HepG2 (cell line): ENCODE measurements at regions not wholly inside any gene's neighbourhood (a gene's known extent, or its start where the extent isn't known, plus 50 kb on each side); places are given as distances from the start of the nearest gene placed in this dataset.

Experiments used
- ATAC-seq: fragments of 200-7000 bp; cut with Tn5 transposase; 3 replicates; pipeline ENCODE4 v1.9.1; 2020; ENCODE audit warnings: mild to moderate bottlenecking, moderate library complexity
- BruUV-seq: library from RNA; stranded (reverse); fragments of 400-500 nt; replicated peaks from 2 replicates; lab custom pipeline; 2021; lab: Mats Ljungman, UMichigan
- CTCF ChIA-PET: fragments of 300-600 bp; formaldehyde crosslinking; extraction: SDS; loops from one replicate; lab custom pipeline; 2021; ENCODE audit warnings: low total read pairs, inconsistent platforms, low intra/inter-chr PET ratio; lab: Yijun Ruan, JAX
- POLR2A ChIA-PET: fragments of 350-600 bp; sonication (Branson Sonifier 250); formaldehyde crosslinking; loops from one replicate; lab custom pipeline; 2020; ENCODE audit warnings: antibody characterized with exemption, inconsistent platforms; lab: Yijun Ruan, JAX
- DNase-seq: peaks from one replicate; pipeline ENCODE4 v3.0.0-alpha.2; 2015; ENCODE audit warnings: low spot score
- FAIRE-seq: peaks from 3 replicates; lab custom pipeline; 2011; peaks lifted over from hg19 to GRCh38; lab: Jason Lieb, UNC
- H2AFZ ChIP-seq: one replicate; pipeline ENCODE4 v1.6.1; 2011; ENCODE audit warnings: low read length, inconsistent platforms
- H3K27ac ChIP-seq: fragments of 300-600 bp; 3 replicates; pipeline ENCODE4 v1.8.0; 2011; ENCODE audit warnings: mixed run types, mild to moderate bottlenecking, mixed read lengths, low read length, inconsistent platforms; ENCODE audit not compliant: insufficient read depth; ENCODE audit errors: extremely low read length
- H3K27me3 ChIP-seq, 2 experiments: fragments of 200-600 bp in 1 of 2; 2 replicates in 1 of 2; 3 replicates in 1 of 2; pipeline versions ENCODE4 v1.6.0 to v1.8.0; 2011; ENCODE audit warnings: low read length in 2 of 2, mild to moderate bottlenecking in 2 of 2, moderate library complexity in 2 of 2, inconsistent platforms in 1 of 2; ENCODE audit not compliant: insufficient read depth in 2 of 2, control insufficient read depth in 1 of 2
- H3K36me3 ChIP-seq, 2 experiments: fragments of 200-600 bp in 1 of 2; replicated peaks in 1 of 2; 2 replicates in 1 of 2; 3 replicates in 1 of 2; pipeline versions ENCODE4 v1.5.1 to v1.8.0; 2011; ENCODE audit warnings: low read length in 2 of 2, inconsistent platforms in 1 of 2; ENCODE audit not compliant: insufficient read depth in 2 of 2, control insufficient read depth in 1 of 2
- H3K4me1 ChIP-seq: 2 replicates; pipeline ENCODE4 v1.5.1; 2012; ENCODE audit warnings: low read length, inconsistent platforms; ENCODE audit not compliant: insufficient read depth
- H3K4me2 ChIP-seq: 2 replicates; pipeline ENCODE4 v1.6.0; 2011; ENCODE audit warnings: low read depth, low read length, inconsistent platforms
- H3K4me3 ChIP-seq, 3 experiments: fragments of 200-600 bp in 1 of 3; sonication (generic), shearing (Covaris generic) in 1 of 3; replicated peaks in 1 of 3; 2 replicates each; pipeline ENCODE4 v1.5.1; 2011 to 2016; ENCODE audit warnings: low read length in 3 of 3, inconsistent platforms in 2 of 3, low read depth in 2 of 3, mild to moderate bottlenecking in 2 of 3, control low read depth in 1 of 3, mixed read lengths in 1 of 3; ENCODE audit not compliant: insufficient read depth in 1 of 3
- H3K79me2 ChIP-seq: one replicate; pipeline ENCODE4 v1.6.1; 2011; ENCODE audit warnings: low read length, inconsistent platforms; ENCODE audit not compliant: insufficient read depth
- H3K9ac ChIP-seq: 2 replicates; pipeline ENCODE4 v1.6.0; 2011; ENCODE audit warnings: mild to moderate bottlenecking, low read depth, low read length, inconsistent platforms; ENCODE audit not compliant: insufficient read depth
- H3K9me3 ChIP-seq: 2 replicates; pipeline ENCODE4 v1.5.1; 2012; ENCODE audit warnings: mild to moderate bottlenecking, low read length
- H4K20me1 ChIP-seq: 2 replicates; pipeline ENCODE4 v1.6.0; 2011; ENCODE audit warnings: inconsistent platforms, mild to moderate bottlenecking, low read length, moderate library complexity; ENCODE audit not compliant: insufficient read depth
- CEBPG ChIP-seq: IDR thresholded peaks from 2 replicates; pipeline ENCODE4 v1.6.1; 2016
- DNMT1 ChIP-seq: sonication (generic); formaldehyde crosslinking; IDR thresholded peaks from 2 replicates; pipeline ENCODE4 v1.5.1; 2020; ENCODE audit warnings: mild to moderate bottlenecking, missing genetic modification reagents
- FIP1L1 ChIP-seq: fragments of 200-400 bp; formaldehyde crosslinking; IDR thresholded peaks from 2 replicates; pipeline ENCODE4 v1.6.1; 2018; ENCODE audit warnings: low read depth, mild to moderate bottlenecking, low read length, moderate library complexity, borderline replicate concordance; ENCODE audit not compliant: insufficient read depth
- FOXO1 ChIP-seq: sonication (generic); formaldehyde crosslinking; IDR thresholded peaks from 2 replicates; pipeline ENCODE4 v1.4.0; 2020; ENCODE audit warnings: missing genetic modification reagents
- HNRNPK ChIP-seq: fragments of 200-400 bp; formaldehyde crosslinking; IDR thresholded peaks from 2 replicates; pipeline ENCODE4 v1.6.1; 2018; ENCODE audit warnings: low read length, low read depth, moderate library complexity, mild to moderate bottlenecking; ENCODE audit not compliant: poor library complexity, severe bottlenecking
- ZNF101 ChIP-seq: sonication (generic); formaldehyde crosslinking; IDR thresholded peaks from 2 replicates; pipeline ENCODE4 v1.4.0; 2020; ENCODE audit warnings: mild to moderate bottlenecking, low read depth, missing genetic modification reagents, borderline replicate concordance
- WGBS: methylation state at CpG from one replicate; pipeline ENCODE4 v1.1.6; 2017; ENCODE audit warnings: low lambda C conversion rate; 5-methylcytosine and 5-hydroxymethylcytosine counted together
- in situ Hi-C: cut with HindIII; loops from 2 replicates; pipeline ENCODE4 v1.10.0; 2017; ENCODE audit warnings: low pct_unique_long_range_greater_than_20kb; ENCODE audit not compliant: extremely low pct_ligation_motif_present
- intact Hi-C: fragments of 100-400 bp; cut with micrococcal nuclease; formaldehyde crosslinking; loops from one replicate; pipeline ENCODE4 v1.10.0; 2022; ENCODE audit not compliant: unreplicated experiment
- TF ChIP-seq, protein P1 (sequence below): sonication (generic); formaldehyde crosslinking; IDR thresholded peaks from 2 replicates; pipeline ENCODE4 v1.4.0; 2020; ENCODE audit warnings: missing genetic modification reagents
- TF ChIP-seq, protein P2 (sequence below): sonication (generic); formaldehyde crosslinking; IDR thresholded peaks from 2 replicates; pipeline ENCODE4 v1.4.0; 2020; ENCODE audit warnings: missing genetic modification reagents
- TF ChIP-seq, protein P3 (sequence below): sonication (generic); formaldehyde crosslinking; IDR thresholded peaks from 2 replicates; pipeline ENCODE4 v1.5.0; 2020; ENCODE audit warnings: mild to moderate bottlenecking, missing genetic modification reagents
- TF ChIP-seq, protein P4 (sequence below): sonication (generic); formaldehyde crosslinking; IDR thresholded peaks from 2 replicates; pipeline ENCODE4 v1.4.0; 2020; ENCODE audit warnings: missing genetic modification reagents

DNA sequence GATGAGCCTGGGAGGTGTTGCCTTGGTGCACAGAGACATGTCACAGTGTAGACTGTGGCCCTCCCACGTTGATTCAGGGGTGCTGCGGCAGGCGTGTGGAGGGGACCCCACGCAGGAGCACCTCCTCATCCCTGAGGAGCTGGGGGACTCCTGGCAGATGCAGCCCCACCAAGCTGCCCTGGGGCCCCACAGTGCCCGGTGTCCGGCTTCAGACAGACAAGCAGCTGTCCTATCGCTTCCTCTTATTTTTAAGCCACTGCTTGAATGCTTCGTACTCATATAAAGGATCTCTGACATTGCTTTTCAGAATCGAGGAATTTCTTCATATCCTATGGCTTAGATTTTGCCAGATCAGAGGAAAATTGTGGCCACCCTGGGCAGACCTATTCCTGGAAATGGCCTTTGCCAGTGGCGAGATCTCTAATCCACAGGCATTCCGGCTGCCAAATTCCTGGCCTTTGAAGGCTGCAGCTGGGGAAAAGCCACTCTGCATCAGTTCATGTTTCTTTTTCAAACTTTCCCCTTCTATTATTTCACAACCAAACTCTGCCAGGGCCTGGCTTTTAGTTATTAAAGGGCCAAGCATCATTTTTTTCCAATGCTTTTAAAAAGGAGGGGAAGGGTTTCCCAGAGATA lies 337.0 kb downstream of the THBS2 start:
- Histone ChIP-seq H3K9me3 (no peaks in the 10 kb centered on the region), H3K79me2 (no peaks in the 10 kb centered on the region), H4K20me1 (no peaks in the 10 kb centered on the region), H3K27ac (no peak overlapping the region), H2AFZ (no peak overlapping the region), H3K4me1 (peaks cover 8% of the 10 kb centered on the region; the same call in 1 of the 2 replicates), H3K4me2 (no peak overlapping the region), H3K27me3 (peaks cover 0 to 15% of the 10 kb centered on the region in 2 experiments; a peak in 1 of 5 replicates), H3K9ac (no peak overlapping the region), H3K36me3 (no peaks in the 10 kb centered on the region), H3K4me3 (no peak overlapping the region)
- ChIA-PET POLR2A (no interaction called here), CTCF (no interaction called here)
- 48% methylated on average over 10 of the region's 11 CpGs for WGBS
- no peak for ATAC-seq
- TF ChIP-seq, protein P1, sequence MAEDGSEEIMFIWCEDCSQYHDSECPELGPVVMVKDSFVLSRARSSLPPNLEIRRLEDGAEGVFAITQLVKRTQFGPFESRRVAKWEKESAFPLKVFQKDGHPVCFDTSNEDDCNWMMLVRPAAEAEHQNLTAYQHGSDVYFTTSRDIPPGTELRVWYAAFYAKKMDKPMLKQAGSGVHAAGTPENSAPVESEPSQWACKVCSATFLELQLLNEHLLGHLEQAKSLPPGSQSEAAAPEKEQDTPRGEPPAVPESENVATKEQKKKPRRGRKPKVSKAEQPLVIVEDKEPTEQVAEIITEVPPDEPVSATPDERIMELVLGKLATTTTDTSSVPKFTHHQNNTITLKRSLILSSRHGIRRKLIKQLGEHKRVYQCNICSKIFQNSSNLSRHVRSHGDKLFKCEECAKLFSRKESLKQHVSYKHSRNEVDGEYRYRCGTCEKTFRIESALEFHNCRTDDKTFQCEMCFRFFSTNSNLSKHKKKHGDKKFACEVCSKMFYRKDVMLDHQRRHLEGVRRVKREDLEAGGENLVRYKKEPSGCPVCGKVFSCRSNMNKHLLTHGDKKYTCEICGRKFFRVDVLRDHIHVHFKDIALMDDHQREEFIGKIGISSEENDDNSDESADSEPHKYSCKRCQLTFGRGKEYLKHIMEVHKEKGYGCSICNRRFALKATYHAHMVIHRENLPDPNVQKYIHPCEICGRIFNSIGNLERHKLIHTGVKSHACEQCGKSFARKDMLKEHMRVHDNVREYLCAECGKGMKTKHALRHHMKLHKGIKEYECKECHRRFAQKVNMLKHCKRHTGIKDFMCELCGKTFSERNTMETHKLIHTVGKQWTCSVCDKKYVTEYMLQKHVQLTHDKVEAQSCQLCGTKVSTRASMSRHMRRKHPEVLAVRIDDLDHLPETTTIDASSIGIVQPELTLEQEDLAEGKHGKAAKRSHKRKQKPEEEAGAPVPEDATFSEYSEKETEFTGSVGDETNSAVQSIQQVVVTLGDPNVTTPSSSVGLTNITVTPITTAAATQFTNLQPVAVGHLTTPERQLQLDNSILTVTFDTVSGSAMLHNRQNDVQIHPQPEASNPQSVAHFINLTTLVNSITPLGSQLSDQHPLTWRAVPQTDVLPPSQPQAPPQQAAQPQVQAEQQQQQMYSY (CRISPR knock-in tag) = no peak
- TF ChIP-seq ZNF101 (CRISPR knock-in tag) (no peak), DNMT1 (CRISPR knock-in tag) (no peak), FIP1L1 (no peak), HNRNPK (no peak), FOXO1 (CRISPR knock-in tag) (no peak), CEBPG (CRISPR knock-in tag) (no peak)
- TF ChIP-seq, protein P2, sequence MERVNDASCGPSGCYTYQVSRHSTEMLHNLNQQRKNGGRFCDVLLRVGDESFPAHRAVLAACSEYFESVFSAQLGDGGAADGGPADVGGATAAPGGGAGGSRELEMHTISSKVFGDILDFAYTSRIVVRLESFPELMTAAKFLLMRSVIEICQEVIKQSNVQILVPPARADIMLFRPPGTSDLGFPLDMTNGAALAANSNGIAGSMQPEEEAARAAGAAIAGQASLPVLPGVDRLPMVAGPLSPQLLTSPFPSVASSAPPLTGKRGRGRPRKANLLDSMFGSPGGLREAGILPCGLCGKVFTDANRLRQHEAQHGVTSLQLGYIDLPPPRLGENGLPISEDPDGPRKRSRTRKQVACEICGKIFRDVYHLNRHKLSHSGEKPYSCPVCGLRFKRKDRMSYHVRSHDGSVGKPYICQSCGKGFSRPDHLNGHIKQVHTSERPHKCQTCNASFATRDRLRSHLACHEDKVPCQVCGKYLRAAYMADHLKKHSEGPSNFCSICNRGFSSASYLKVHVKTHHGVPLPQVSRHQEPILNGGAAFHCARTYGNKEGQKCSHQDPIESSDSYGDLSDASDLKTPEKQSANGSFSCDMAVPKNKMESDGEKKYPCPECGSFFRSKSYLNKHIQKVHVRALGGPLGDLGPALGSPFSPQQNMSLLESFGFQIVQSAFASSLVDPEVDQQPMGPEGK (CRISPR knock-in tag) = no peak
- TF ChIP-seq, protein P3, sequence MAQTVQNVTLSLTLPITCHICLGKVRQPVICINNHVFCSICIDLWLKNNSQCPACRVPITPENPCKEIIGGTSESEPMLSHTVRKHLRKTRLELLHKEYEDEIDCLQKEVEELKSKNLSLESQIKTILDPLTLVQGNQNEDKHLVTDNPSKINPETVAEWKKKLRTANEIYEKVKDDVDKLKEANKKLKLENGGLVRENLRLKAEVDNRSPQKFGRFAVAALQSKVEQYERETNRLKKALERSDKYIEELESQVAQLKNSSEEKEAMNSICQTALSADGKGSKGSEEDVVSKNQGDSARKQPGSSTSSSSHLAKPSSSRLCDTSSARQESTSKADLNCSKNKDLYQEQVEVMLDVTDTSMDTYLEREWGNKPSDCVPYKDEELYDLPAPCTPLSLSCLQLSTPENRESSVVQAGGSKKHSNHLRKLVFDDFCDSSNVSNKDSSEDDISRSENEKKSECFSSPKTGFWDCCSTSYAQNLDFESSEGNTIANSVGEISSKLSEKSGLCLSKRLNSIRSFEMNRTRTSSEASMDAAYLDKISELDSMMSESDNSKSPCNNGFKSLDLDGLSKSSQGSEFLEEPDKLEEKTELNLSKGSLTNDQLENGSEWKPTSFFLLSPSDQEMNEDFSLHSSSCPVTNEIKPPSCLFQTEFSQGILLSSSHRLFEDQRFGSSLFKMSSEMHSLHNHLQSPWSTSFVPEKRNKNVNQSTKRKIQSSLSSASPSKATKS = no peak
- TF ChIP-seq, protein P4, sequence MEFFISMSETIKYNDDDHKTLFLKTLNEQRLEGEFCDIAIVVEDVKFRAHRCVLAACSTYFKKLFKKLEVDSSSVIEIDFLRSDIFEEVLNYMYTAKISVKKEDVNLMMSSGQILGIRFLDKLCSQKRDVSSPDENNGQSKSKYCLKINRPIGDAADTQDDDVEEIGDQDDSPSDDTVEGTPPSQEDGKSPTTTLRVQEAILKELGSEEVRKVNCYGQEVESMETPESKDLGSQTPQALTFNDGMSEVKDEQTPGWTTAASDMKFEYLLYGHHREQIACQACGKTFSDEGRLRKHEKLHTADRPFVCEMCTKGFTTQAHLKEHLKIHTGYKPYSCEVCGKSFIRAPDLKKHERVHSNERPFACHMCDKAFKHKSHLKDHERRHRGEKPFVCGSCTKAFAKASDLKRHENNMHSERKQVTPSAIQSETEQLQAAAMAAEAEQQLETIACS = no peak
- intact Hi-C loops = no loop called here
- DNase-seq = no peak
- no peak for FAIRE-seq
- in situ Hi-C loops = no loop called here
- no TSS peak for BruUV-seq
